GM12865 (cell line): ENCODE measurements at regions not wholly inside any gene's neighbourhood (a gene's known extent, or its start where the extent isn't known, plus 50 kb on each side); places are given as distances from the start of the nearest gene placed in this dataset.
A peak's percentile ranks its signal among the peaks of the same experiment; 100 is the strongest.

Source experiments
- DNase-seq: peaks from one replicate; pipeline ENCODE4 v3.0.0; 2010; ENCODE audit warnings: low read depth
- H3K4me3 ChIP-seq: 2 replicates; pipeline ENCODE4 v1.5.1; 2011; ENCODE audit warnings: mild to moderate bottlenecking, low read depth, low read length, control low read depth
- CTCF ChIP-seq: IDR thresholded peaks from 2 replicates; pipeline ENCODE4 v1.5.1; 2011; ENCODE audit warnings: low read length, control low read depth, low read depth, inconsistent platforms; ENCODE audit not compliant: insufficient read depth; ENCODE audit errors: missing control alignments

- TF ChIP-seq CTCF = no peak
- H3K4me3 ChIP-seq = no peak overlapping the region
- DNase-seq = no peak
These were observed 259.9 kb downstream of the FOXA2 start for GRCh38 chr20:22324505-22324904.

- no peak overlapping the region for H3K4me3 ChIP-seq
- no peak for TF ChIP-seq CTCF
- DNase-seq = no peak
These were observed 261.9 kb downstream of the FOXA2 start for GRCh38 chr20:22322513-22322912.

- no peak for TF ChIP-seq CTCF
These were observed 263.2 kb downstream of the FOXA2 start for GRCh38 chr20:22321191-22321590.

GRCh38 chr20:22320245-22320915, 264.0 kb downstream of the FOXA2 start:
- TF ChIP-seq CTCF = no peak
- no peak for DNase-seq
- H3K4me3 ChIP-seq = no peak overlapping the region

More at GRCh38 chr20:22321191-22321590, 263.2 kb downstream of the FOXA2 start:
- no peak for DNase-seq
- H3K4me3 ChIP-seq = no peak overlapping the region

- no peak overlapping the region for H3K4me3 ChIP-seq
- DNase-seq = peak; percentile 2
- no peak for TF ChIP-seq CTCF
These were observed 268.6 kb downstream of the FOXA2 start for GRCh38 chr20:22315771-22316170.

- no peak overlapping the region for H3K4me3 ChIP-seq
- DNase-seq = no peak
- no peak for TF ChIP-seq CTCF
These were observed 269.3 kb downstream of the FOXA2 start for GRCh38 chr20:22315073-22315472.
